ENCODE measurements at regions not wholly inside any gene's neighbourhood (a gene's known extent, or its start where the extent isn't known, plus 50 kb on each side); places are given as distances from the start of the nearest gene placed in this dataset.

DNA sequence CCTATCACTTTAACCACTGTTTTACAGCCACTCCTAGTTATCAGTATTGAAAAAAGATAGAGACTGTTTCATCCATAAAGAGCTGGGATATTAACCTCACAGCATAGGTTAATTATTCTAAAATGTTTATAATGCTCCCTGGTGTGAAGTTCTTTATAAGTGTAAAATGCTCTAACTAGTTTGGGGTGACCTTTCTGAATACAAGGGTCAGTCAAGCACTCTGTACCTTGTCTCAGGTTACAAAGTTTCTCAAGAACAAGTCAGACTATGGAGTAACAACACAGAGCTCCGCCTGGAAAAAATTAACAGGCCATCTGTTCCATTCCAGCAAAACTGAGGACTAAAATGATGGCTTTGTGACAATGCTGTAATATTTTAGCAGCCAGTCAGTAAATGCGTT lies 107.4 kb downstream of the NOL4 start:
- TF ChIP-seq, protein P1, sequence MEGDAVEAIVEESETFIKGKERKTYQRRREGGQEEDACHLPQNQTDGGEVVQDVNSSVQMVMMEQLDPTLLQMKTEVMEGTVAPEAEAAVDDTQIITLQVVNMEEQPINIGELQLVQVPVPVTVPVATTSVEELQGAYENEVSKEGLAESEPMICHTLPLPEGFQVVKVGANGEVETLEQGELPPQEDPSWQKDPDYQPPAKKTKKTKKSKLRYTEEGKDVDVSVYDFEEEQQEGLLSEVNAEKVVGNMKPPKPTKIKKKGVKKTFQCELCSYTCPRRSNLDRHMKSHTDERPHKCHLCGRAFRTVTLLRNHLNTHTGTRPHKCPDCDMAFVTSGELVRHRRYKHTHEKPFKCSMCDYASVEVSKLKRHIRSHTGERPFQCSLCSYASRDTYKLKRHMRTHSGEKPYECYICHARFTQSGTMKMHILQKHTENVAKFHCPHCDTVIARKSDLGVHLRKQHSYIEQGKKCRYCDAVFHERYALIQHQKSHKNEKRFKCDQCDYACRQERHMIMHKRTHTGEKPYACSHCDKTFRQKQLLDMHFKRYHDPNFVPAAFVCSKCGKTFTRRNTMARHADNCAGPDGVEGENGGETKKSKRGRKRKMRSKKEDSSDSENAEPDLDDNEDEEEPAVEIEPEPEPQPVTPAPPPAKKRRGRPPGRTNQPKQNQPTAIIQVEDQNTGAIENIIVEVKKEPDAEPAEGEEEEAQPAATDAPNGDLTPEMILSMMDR (IDR thresholded peaks at IDR 0.05; ENCODE audit: low read length): no peak
- no peak for TF ChIP-seq EZH2phosphoT487 (IDR thresholded peaks at IDR 0.05; ENCODE audit: low read length)
